ENCODE measurements at regions not wholly inside any gene's neighbourhood (a gene's known extent, or its start where the extent isn't known, plus 50 kb on each side); places are given as distances from the start of the nearest gene placed in this dataset.
"Not testable (repeated sequence)": the region's sequence is repeated elsewhere in the genome, so short reads cannot be mapped to it uniquely, and the experiment has no call there.

DNA sequence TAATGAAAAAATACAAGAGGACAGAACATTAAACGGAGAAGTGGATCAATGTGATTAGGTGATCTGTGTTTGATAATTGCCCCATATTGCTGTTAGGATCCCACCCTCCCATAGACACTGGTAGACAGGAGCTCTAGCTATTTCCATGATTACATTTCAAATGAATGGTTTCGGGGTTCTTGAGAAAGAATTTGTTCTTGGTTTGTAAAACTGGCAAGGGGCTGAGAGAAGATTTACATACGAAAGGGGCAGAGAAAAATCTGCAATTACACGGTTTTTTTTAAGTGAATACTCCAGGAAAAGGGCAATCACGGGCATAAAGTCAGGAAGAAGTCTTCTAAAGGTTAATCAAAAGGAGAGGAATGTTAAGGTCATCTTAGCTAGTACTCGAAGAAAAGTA, 2125.7 kb upstream of the PCDH20 start:
- DNase-seq: no peak

DNA sequence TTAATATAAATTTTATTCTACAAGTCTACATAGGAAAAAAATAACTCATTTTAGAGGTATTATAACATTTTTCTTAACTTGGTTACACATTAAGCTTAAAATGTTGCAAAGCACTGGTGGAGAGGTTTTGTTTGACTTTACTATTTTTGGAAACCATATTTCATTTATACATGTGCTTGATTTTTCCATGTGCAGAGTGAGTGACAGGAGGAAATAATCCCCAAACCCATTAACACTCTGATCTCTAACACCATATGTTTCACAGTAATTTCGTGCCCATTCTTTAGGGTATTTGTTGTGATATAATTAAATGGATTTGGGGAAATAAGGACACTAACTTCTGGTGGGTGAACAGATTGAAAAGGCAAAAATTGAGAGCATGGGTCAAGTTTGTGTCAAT, 2124.4 kb upstream of the PCDH20 start:
- DNase-seq: no peak

DNA sequence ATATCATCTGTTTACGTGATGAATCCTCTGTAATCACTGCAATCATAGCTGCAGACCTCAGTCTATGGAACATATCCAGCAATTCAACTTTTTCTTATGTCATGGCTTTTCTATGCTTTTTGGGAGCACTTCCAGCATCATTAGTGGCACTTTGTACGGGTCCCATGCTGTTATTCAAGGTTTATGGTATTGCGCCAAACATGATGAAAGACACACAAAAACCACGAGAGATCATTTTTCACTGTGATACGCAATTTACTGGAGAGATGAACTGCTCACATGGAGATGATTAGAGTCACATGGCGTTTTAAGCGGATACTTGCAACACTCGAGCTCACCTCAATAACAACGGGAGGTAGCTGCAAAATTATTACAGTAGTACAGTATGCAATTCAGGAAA, 2101.7 kb upstream of the PCDH20 start:
- no peak for DNase-seq

DNA sequence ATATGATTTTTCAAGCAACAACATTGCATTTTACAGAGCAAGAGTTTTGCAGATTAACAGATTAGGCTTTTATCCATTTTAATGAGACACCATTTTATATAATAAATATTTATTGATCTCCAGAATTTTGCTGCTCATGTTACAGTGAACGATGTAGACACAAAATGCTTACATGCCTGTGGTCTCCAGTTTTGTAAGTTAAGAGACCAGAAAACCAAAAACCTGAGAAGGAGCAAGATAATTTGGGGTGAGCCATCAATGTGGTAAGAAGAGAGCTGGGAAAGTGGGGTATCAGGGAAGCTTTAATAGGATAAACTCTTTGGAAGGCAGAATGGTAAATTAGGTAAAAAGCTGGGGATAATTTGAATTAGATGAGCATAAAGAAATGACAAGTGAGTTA, 2100.5 kb upstream of the PCDH20 start:
- DNase-seq: no peak

DNA sequence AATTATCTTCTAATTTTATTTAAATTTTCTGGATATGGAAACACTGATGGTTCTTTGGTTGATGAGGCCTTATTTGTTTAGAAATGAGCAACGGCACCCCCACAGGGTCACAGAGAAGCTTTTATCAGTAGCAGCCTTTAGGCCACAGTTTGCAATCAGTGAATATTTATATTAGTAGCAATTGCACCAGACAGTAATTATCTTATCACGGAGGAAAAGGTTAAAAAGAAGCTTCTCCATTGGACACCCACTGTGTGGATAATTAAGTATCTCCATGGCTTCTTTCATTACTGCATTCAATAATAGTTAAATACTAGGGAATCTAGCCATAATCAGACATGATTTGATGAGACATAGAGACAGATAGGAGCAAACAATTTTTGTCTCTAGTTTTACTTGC, 2099.2 kb upstream of the PCDH20 start:
- DNase-seq: no peak

DNA sequence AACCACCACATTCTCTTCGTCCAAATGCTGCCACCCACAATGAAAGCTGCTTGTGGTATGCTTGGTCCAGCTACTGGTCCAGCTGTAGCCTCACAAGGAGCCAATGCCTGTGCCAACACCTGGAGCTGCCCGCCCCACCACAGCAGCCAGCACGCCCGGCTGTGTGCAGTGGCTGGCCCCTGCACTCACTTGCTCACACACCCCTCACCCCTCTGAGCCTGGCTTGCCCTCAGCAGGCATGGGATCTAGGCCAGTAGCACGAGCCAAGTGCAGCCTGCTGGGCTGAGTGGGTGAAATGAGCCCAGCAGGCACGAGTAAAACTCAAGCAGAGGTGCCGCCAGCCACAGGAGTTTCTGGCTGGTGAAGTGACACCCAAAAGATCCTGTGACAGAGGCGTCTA, 2096.4 kb upstream of the PCDH20 start:
- DNase-seq: no peak

DNA sequence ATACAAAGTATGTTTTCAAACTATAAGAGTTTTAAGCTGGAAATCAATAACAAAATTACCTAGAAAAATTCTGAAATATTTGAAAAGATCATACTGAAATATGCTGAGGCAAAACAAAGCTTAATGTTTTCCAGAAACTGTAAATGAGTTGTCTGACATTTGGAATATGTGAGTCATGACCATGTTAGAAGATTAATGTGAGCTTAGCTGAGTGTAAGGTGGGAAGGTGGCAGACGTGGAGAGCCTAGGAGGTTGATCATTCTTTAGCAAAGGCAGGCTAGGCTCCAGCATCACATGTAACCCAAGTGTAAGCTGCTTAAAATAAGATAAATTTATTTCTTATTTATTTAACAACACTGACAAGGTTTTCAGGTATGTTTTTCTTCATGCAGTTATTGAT, 2086.1 kb upstream of the PCDH20 start:
- no peak for DNase-seq

DNA sequence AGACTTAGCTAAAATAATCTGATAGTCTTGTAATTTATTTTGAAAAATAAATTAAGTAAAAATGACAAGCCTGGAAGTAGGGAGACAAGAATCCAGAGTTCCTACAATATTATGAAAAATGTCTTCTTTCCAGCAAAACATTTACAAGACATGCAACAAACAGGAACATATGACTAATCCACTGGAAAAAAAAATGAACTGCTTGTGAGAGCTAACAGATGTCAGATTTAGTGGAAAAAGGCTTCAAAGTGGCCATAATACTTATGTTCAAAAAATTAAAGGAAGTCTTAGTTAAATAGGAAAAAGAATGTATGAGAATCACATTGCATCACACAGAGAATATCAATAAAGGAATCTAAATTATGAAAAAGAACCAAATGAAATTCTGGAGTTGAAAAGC, 2082.0 kb upstream of the PCDH20 start:
- DNase-seq: no peak

DNA sequence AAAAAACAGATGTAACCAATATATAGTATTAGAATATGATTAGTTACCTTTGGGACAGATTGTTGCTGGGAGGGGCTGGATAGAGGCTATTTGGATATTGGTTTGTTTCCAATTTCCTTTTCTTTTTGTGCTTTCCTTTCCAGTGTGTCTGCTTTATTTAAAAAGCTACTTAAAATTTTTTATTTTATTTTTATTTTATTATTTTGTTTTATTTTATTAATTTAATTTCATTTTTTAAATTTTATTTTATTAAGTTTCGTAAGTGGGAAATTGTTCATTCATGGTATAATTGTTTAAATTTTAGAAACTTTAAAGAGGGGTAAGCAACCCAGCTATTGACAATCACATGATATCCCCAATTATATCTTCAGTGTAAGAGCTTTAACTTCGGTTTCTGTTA, 2077.0 kb upstream of the PCDH20 start:
- DNase-seq: no peak

DNA sequence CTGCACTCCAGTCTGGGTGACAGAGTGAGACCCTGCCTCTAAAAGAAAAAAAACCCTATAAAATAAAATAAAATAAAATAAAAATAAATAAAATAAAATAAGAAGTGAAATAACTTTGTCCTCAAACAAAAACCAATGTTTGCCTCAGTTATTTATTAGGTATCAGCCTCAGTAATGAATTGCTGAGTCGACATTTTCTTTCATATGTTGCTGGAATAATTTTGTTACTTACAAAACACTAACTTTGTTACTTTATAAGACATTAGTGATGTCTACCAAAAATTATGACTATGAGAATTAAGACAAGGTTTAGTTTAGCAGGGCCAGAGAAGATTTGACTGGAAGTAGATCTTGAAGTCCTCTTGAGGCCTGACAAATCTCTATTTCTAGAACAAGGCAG, 2074.5 kb upstream of the PCDH20 start:
- no peak for DNase-seq

DNA sequence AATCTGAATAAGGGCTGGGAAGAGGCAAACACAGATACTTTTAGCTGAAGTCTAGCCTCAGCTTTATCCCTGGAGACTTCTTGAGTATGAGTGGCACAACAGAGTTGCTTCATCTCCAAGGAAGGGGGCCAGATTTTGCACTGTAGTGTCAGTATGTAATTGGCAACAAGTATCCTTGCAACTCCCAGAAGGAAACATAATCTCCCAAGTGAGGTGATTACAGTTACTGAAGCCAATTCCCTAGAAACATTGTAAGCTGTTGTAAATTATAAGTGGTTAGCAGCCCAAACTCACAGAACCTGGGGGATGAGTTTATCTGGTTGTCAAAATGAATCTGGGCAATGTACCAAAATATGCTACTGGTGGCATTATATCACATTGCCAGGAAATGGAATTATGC, 2065.7 kb upstream of the PCDH20 start:
- no peak for DNase-seq

DNA sequence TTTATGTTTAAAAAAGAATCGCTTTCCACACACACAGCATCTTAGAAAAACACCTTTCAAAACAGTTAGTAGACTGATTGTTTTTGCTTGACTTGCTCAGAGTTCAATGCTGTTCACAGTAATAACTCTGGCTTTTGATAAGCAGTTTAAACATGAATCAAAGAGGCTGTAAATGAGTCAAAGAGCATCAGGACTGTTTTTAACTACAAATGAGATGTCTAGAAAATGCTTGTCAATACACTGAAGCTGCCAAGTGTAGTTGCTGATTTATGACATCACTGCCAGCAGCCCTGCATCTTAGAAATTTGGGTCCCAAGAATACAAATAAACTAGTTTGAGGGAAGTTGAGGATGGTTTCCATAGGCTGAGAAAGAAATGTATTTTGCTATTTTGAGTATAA, 2057.1 kb upstream of the PCDH20 start:
- DNase-seq: no peak

DNA sequence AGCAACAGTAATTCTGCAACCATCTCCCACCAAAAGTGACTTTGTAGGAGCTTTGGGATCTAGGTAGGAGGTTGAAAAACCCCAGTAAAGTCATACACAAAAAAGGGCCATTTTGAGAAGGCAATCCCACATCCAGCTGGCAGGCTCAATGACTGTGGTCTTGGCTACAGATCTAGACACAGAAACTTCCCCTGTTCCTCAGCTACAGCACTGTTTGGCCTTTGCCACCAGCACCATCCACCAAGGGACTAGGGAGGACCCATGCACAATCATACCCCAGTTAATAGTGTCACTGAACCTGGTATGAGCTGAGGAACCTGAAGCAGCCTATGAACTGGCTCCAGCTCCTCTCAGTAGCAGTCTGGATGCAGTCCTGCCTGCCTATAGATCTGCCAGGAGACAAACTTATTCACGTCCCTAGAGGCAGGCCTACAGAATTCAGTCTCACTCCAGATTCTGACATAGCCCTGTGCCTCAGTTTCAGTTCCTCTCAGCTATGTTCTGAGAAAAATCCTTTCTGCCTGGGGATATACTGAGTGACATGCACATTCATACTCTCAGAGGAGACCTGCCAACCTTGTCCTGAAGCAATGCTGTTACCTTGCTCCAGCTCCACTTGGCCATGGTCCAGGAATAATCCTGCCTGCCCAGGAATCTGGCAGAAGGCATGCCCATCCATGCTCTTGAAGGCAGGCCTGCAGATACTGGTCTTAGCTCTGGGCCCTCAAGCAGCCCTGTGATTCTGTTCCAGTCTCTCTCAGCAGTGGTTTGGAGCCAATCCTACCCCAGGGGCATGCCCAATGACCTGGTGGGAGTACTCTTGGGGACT, 2048.3 kb upstream of the PCDH20 start:
- DNase-seq: no peak

DNA sequence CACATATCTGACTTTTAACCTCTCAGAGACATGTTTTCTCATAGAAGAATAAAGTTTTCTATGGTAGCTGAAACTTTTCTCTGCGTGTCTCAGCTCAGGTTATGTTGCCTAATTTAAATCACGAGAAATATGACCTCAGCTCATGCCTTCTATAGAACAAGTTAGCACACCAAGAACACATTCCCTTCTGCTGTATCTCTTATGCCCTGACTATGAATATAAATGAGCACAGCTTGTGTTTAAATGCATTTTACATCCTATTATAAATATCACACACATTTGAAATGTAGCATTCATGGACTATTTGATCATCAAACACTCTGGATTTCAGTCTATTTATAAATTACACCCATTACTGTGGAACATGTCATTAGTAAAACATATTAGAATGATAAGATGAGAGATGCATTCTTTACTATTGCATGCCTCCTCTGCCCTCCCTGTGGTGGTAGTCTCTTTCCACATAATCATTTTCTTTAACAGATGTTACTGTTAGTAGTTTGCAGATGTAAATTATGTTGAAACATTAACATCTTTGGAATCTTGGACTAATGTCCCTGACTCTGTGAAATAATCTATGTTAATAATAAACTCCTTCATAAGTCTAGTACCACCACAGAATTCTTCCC, 2044.9 kb upstream of the PCDH20 start:
- DNase-seq: no peak

DNA sequence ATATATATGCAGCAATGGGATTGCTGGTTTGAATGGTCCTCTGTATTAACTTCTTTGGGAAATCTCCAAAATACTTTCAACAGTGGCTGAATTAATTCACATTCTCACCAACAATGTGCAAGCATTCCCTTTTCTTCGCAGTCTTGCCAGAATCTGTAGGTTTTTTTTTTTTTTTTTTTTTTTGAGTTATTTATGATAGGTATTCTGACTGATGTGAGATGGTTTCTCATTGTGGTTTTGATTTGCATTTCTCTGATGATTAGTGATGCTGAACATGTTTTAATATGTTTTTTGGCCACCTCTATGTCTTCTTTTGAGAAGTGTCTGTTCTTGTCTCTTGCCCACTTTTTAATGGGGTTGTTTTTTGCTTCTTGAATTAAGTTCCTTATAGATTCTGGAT, 2041.5 kb upstream of the PCDH20 start:
- no peak for DNase-seq

DNA sequence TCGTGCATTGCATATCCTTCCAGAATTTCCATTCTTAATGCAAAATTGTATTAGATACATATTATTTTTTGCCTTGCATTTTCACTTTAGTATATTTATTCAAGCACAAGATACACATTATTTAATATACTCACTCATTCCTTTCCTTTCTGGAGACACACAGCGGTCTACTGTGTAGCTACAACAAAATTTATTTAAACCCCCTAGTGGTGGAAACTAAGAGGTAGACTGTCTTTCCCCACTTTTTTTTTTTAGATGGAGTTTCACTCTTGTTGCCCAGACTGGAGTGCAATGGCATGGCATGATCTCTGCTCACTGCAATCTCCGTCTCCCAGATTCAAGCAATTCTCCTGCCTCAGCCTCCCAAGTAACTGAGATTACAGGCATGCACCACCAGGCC, 2040.3 kb upstream of the PCDH20 start:
- peak; percentile 29 for DNase-seq

DNA sequence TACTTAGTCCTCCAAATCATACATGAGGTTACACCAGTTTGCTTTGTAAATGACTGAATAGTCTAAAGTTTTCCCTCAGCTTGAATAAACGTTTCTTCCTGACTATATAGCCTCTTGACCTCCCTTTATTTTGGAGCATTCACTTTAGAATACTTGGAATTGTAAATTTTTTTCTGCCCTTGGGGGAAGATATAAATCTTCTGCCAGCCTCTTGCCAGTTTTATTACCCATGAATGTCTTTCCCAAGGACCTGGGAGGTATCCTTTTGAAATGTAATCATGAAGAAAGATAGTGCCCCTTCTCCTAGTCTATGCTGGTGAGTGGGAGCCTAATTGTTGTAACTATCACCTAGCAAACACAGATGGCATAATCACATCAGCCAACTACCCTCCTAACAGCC, 2033.9 kb upstream of the PCDH20 start:
- no peak for DNase-seq

DNA sequence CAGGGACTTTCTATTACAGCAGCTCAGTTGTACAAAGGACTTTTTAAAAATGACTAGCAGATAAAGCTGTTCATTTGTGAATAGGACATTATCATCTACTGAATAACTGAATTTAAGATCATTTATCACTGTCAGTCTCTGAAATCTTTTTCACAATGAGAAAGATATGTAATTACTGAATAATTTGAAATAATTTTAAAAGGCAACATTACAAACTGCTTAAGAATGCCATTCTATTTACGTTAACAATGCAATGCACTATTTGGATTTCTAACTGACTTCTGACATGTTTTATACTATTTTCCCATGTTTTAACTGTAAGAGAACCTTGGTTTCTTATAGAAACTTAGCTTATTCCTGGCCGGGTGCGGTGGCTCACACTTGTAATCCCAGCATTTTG, 2033.0 kb upstream of the PCDH20 start:
- no peak for DNase-seq

DNA sequence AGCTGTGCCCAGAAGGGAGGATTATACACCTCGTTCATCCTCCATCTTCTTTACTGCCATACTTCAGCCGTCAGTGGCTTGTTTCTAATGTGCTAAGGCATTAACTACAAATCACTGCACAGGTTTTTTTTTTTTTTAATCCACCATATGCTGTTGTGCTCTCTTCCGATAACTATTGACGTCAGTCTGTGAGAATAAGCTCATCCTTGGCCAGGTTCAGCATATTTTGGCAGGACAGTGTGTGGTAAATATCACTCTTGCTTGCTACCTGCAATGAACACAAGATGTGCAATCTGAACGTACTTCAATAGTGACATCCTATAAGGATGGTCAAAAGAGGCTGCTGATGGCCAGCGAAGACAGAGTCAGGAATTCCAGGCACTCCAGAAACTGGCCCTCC, 2030.7 kb upstream of the PCDH20 start:
- no peak for DNase-seq

DNA sequence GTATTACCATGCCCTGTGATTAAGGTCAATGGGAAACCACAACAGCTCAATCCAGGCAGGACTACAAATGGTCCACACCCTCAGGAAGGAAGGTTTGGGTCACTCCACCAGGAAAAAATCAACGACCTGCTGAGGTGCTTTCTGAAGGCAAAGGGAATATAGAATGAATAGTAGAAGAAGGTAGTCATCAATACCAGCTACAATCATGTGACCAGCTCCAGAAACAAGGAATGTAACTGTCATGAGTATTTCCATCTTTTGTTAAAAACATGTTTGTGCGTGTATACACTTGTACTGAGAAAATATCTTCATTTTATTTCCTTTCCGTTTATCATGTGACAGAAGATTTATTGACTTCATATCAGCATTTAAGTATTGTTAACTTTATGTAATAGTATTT, 2028.6 kb upstream of the PCDH20 start:
- not testable (repeated sequence) for DNase-seq

DNA sequence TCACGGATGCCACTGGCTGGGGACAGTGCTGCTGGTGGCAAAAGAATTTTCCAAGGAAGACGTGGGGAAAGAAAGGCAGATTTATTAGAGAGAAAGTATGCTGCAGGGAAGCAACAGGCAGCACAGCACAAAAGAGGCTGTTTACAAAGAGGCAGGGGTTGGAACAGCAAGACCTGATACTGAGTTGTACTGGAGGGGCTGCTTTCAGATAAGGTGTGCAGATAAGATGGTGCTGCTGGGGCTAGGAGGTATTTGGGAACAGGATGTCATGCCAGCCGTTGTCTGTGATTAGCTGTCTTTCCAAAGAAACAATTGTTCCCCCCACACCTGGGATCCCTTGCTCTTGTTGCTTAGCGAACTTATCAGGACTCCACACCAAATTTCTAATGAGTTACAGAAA, 2023.3 kb upstream of the PCDH20 start:
- DNase-seq: no peak

DNA sequence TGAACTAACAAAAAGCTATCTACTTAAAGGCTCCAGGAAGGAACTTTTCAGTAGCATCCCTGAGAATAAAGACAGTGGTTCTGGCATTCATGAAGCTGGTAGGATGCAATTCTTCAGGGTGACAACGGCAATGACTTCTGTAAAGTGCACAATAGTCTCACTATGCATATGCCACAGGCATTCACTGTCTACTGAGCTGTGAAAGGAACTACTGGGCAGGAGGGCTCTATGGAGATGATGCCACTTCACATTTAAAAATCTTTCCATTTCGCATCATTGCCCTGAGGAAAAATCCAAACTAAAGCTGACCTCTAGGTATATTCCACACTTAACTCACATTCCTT, 2020.6 kb upstream of the PCDH20 start:
- DNase-seq: no peak

DNA sequence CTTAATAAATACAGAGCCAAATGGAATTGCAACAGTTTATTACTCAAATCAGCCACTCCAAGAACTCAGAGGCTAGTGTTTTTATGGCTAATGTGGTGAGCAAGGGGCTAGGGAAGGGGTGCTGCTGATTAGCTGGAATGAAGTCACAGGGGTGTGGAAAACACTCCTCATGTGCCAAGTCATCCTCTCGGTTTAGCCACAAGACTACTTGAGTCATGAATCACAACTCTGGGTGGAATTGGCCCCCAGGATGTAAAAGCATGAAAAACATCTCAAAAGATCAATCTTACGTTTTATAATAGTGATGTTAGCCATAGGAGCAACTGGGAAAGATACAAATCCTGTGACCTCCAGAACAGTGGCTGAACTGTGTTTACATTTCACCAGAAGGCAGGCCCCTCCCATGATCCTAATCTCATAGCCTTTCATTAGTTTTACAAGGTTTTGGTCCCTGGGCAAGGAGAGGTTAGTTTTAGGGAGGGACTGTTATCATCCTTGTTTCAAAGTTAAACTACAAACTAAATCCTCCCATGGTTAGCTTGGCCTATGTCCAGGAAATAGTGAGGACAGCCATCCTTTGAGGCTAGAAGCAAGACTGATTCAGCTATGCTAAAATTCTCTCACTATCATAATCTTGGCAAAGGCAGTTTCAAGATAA, 2020.1 kb upstream of the PCDH20 start:
- no peak for DNase-seq

DNA sequence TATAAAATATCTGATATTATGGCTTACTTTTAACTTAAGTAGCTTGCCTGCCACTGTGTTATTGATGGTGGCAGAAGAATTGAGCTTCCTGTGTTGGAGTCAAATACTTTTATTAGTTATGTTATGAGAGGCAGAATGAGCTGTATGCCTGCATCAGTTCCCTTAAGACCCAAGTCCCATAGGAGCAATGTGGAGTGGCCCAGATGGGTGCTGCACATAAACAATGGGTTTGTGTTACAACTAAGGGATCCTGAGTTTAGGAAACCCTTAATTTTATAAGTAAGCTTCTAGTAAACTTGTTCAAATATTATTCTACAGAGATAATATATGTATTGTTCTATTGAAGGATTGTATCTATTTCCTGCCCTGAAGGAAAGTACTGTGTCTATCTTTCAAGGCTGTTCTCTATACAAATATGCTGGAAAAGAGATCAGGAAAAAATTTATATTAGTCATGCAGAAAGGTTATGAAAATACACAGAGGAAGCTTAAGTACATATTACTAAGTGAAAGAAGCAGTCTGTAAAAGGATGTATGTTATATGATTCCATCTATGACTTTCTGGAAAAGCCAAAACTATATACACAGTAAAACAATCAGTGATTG, 2018.0 kb upstream of the PCDH20 start:
- no peak for DNase-seq

All from NCI-H1694 (cell line).